Cardiac fibroblast (primary cell): ENCODE measurements at regions not wholly inside any gene's neighbourhood (a gene's known extent, or its start where the extent isn't known, plus 50 kb on each side); places are given as distances from the start of the nearest gene placed in this dataset.

Experiments
- DNase-seq, 2 donors: peaks; one replicate each; pipeline versions ENCODE4 v3.0.0 to v3.0.0-alpha.2; 2010; ENCODE audit warnings: low read depth in 2 of 2
- H3K4me3 ChIP-seq, 2 donors: replicated peaks in 1 of 2; 1 replicate in 1 of 2; 2 replicates in 1 of 2; pipeline ENCODE4 v1.5.1; 2011; ENCODE audit warnings: low read depth in 2 of 2, low read length in 2 of 2, mild to moderate bottlenecking in 2 of 2, moderate library complexity in 1 of 2
- TF ChIP-seq, protein P1 (sequence below): IDR thresholded peaks from one replicate; pipeline ENCODE4 v1.5.1; 2011; ENCODE audit warnings: low read depth, mild to moderate bottlenecking, low read length, inconsistent platforms

DNA sequence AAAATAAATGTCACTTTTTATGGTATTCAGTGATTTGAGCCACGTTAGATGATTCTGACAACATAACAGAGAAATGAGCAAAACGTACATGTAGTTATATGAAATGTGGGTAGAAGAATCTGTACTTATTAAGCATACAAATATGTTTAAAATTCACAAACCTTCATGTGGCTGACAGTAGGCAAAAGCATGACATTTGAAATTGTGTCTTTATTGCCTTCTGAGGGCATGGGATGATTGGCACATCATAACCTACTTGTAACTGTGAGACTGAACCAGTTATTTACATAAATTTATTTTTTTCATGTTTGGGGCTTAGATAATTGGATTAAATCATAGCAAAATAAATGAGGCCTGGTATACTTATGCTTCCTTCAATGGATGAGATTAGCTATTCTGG lies 202.2 kb downstream of the DNAJB9 start:
- DNase-seq: no peak
- H3K4me3 ChIP-seq: no peak overlapping the region
- TF ChIP-seq, protein P1, sequence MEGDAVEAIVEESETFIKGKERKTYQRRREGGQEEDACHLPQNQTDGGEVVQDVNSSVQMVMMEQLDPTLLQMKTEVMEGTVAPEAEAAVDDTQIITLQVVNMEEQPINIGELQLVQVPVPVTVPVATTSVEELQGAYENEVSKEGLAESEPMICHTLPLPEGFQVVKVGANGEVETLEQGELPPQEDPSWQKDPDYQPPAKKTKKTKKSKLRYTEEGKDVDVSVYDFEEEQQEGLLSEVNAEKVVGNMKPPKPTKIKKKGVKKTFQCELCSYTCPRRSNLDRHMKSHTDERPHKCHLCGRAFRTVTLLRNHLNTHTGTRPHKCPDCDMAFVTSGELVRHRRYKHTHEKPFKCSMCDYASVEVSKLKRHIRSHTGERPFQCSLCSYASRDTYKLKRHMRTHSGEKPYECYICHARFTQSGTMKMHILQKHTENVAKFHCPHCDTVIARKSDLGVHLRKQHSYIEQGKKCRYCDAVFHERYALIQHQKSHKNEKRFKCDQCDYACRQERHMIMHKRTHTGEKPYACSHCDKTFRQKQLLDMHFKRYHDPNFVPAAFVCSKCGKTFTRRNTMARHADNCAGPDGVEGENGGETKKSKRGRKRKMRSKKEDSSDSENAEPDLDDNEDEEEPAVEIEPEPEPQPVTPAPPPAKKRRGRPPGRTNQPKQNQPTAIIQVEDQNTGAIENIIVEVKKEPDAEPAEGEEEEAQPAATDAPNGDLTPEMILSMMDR: no peak

DNA sequence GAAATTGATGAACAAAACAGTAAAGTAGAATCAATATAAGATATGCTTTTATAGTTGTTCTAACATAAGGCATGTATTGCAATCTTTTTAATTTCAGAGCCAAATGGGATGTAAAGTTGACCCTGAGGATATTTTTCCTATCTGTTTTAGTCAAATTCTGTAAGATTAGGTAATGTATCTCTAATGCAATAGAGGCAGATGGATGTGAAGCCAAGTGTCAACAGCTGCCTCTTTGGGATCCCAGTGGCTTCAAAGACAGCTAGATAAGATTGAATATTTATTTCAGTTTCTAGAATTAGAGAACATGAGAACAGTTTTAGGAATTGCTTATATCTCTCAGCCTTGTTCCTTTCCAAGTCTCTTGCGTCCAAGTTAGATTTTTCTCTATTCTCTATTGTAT lies 208.3 kb downstream of the DNAJB9 start:
- no peak overlapping the region for H3K4me3 ChIP-seq
- DNase-seq: no peak
- TF ChIP-seq, protein P1: no peak

DNA sequence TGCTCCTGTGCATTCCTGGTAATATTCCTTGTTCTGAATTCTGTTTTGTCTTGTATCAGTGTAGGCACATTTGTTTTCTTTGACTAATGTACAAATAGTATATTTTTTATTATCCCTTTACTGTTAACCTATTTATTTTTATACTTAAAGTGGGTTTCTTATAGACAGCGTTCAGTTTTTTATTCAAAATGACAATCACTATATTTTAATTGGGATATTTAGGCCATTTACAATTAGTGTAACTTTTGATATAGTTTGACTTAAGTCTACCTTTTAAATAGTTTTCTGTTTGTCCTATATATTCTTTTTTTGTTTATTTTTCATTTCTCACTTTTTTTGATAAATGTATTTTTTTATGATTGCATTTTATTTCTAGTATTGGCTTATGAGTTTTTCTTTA lies 219.8 kb downstream of the DNAJB9 start:
- DNase-seq: no peak
- TF ChIP-seq, protein P1: no peak
- H3K4me3 ChIP-seq: no peak overlapping the region

DNA sequence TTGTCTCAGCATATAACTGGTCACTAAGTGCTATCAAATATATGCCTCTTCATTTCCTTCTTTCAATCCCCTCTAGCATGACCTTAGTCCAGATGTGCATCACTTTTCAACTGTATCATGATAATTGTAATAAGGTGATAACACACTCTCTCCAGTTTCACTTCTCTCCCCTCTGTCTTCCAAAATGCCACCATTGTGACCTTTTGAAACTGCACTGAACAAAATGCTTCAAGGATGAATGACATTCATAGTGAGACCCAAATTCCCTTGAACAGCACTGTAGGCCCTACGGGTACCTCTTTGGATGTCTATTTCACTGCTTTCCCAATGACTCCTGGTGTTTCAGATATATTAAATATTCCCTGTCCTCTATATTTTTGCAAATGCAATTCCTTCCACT lies 224.8 kb downstream of the DNAJB9 start:
- TF ChIP-seq, protein P1: no peak
- no peak for DNase-seq
- H3K4me3 ChIP-seq: no peak overlapping the region

DNA sequence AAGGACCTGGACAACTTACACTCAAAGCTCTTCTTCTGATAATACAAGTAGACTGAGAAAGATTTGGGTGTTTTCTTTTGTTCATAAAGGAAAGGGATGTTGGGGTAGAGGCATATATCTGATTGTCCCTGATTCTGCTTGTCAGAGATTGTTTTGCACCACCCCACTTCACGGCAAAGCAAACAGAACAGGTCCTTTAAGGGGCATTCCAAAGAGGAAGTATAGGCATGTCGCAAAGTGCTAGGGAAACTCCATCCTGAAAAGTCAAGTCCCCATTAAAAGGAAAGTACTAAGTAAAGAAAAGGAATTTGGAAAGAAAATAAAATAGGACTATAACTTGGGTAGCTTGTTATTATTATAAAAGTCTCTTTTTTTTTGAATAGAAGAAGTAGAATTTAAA lies 233.0 kb downstream of the DNAJB9 start:
- DNase-seq: no peak
- no peak overlapping the region for H3K4me3 ChIP-seq
- TF ChIP-seq, protein P1: no peak

DNA sequence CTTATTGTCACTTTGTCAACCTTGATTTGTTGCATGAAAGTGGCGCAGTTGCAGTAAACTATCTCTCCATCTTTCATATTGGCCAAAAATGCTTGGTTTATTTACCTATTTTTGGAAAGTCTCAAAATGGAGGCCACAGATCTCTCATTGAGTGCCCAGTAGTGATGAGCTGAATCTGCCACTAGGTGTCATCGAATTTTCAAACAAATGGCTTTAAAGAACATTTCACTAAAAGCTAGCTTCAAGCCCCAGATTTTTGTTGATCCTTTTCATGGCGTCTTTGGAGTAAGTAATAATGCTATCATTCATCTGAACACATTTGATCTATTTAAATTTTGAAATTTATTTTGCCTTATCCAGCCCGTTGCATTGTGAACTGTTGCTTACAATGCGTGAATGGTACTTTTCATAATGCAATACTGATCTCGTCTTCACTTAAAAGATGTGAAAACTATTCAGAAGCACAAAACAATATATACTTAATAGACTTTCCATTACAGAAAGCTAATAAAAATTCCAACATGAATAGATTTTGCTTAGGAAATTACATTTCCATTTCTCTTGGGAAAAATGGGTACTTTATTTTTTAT lies 236.2 kb downstream of the DNAJB9 start:
- peak; percentile 59 to 63 for DNase-seq
- TF ChIP-seq, protein P1: peak; percentile 55
- H3K4me3 ChIP-seq: no peak overlapping the region
